Uterus (tissue), 3 donors: ENCODE measurements at regions not wholly inside any gene's neighbourhood (a gene's known extent, or its start where the extent isn't known, plus 50 kb on each side); places are given as distances from the start of the nearest gene placed in this dataset.

Source experiments
- DNase-seq, 2 donors: peaks; one replicate each; pipeline ENCODE4 v3.0.0-alpha.2; 2019 to 2020
- H3K27ac ChIP-seq, 2 donors: fragments of 200-600 bp; sonication (generic); 1 replicate in 1 of 2; 2 replicates in 1 of 2; pipeline ENCODE4 v1.5.1; 2016 to 2018
- H3K27me3 ChIP-seq, 2 donors: fragments of 200-600 bp; sonication (generic); one replicate each; pipeline ENCODE4 v1.5.1; 2018 to 2019; ENCODE audit warnings: control low read depth in 1 of 2
- H3K36me3 ChIP-seq, 2 donors: fragments of 200-600 bp; sonication (generic); one replicate each; pipeline ENCODE4 v1.5.1; 2019; ENCODE audit warnings: control low read depth in 1 of 2
- H3K4me1 ChIP-seq, 2 donors: fragments of 200-600 bp; sonication (generic); one replicate each; pipeline ENCODE4 v1.5.1; 2018 to 2019; ENCODE audit warnings: control low read depth in 1 of 2
- H3K4me3 ChIP-seq, 2 donors: fragments of 200-600 bp; sonication (generic); 1 replicate in 1 of 2; 2 replicates in 1 of 2; pipeline ENCODE4 v1.5.1; 2018 to 2019; ENCODE audit warnings: mild to moderate bottlenecking in 1 of 2
- H3K9me3 ChIP-seq, 2 donors: fragments of 200-600 bp; sonication (generic); one replicate each; pipeline ENCODE4 v1.5.1; 2019; ENCODE audit warnings: control low read depth in 1 of 2
- CTCF ChIP-seq, 4 experiments: fragments of 200-600 bp in 2 of 4; fragments of 450-650 bp in 2 of 4; sonication (generic) in 2 of 4; IDR thresholded peaks; one replicate each; pipeline ENCODE4 v1.5.1; 2016 to 2019; ENCODE audit warnings: antibody characterized with exemption in 4 of 4, mild to moderate bottlenecking in 2 of 4, moderate library complexity in 1 of 4
- POLR2A ChIP-seq, 2 donors: fragments of 450-650 bp; IDR thresholded peaks; one replicate each; pipeline ENCODE4 v1.6.1; 2016; ENCODE audit warnings: antibody characterized with exemption in 2 of 2, mild to moderate bottlenecking in 1 of 2, moderate library complexity in 1 of 2
- intact Hi-C: fragments of 100-400 bp; cut with DNase I; formaldehyde crosslinking; loops from one replicate; pipeline ENCODE4 v1.15.1; 2023; ENCODE audit warnings: low total_unique reads
- donor health status: DM: yes; HTN: yes; CAD: no.

DNA sequence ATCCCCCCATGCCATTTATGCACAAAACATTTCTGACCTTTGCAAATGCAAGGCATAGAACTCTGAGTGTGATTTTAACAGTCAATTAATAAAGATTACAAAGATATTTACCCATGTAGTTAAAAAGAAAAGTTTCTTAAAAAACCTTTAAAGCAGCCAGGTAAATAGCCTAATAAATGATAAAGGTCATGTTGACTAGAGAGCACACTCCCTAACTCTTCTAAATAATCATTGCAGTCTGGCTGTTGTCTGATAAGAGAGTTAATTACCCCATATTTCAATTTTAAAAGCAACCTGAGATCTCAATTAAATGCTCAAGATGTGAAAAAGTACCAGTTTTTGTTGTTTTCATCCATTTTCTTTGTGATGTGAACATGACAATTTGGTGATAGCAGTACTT lies 291.5 kb upstream of the SMIM31 start:
- Histone ChIP-seq H3K27ac (no peak overlapping the region), H3K9me3 (no peaks in the 10 kb centered on the region), H3K4me1 (no peaks in the 10 kb centered on the region), H3K27me3 (no peaks in the 10 kb centered on the region), H3K4me3 (no peak overlapping the region), H3K36me3 (no peaks in the 10 kb centered on the region)
- intact Hi-C loops, result no loop called here
- no peak for DNase-seq
- no peak for TF ChIP-seq POLR2A (IDR thresholded peaks at IDR 0.05)
- no peak for TF ChIP-seq CTCF (IDR thresholded peaks at IDR 0.05)

GRCh38 chr4:164464313-164464712 lies 289.6 kb upstream of the SMIM31 start:
- intact Hi-C loops, result no loop called here
- H3K9me3 ChIP-seq, result no peaks in the 10 kb centered on the region
- no peak overlapping the region for H3K4me3 ChIP-seq
- no peak for TF ChIP-seq CTCF (IDR thresholded peaks at IDR 0.05)
- no peak for TF ChIP-seq POLR2A (IDR thresholded peaks at IDR 0.05)
- no peaks in the 10 kb centered on the region for H3K27me3 ChIP-seq
- DNase-seq, result no peak
- H3K4me1 ChIP-seq, result no peaks in the 10 kb centered on the region
- H3K36me3 ChIP-seq, result no peaks in the 10 kb centered on the region
- H3K27ac ChIP-seq, result no peak overlapping the region

DNA sequence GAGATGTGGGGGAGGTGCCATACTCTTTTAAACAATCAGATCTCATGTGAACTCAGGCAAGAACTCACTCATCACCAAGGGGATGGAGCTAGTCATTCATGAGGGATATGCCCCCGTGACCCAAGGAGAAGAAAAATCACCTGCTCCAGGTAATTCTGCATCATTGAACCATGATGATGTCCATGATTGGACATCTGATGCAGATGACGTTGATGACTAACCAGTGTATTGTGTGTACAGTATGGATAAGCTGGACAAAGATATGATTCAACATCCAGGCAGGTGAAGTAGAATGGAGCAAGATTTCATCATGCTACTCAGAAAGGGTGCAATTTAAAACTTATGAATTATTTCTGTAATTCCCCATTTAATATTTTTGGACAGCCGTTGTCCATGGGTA lies 286.4 kb upstream of the SMIM31 start:
- intact Hi-C loops, result no loop called here

DNA sequence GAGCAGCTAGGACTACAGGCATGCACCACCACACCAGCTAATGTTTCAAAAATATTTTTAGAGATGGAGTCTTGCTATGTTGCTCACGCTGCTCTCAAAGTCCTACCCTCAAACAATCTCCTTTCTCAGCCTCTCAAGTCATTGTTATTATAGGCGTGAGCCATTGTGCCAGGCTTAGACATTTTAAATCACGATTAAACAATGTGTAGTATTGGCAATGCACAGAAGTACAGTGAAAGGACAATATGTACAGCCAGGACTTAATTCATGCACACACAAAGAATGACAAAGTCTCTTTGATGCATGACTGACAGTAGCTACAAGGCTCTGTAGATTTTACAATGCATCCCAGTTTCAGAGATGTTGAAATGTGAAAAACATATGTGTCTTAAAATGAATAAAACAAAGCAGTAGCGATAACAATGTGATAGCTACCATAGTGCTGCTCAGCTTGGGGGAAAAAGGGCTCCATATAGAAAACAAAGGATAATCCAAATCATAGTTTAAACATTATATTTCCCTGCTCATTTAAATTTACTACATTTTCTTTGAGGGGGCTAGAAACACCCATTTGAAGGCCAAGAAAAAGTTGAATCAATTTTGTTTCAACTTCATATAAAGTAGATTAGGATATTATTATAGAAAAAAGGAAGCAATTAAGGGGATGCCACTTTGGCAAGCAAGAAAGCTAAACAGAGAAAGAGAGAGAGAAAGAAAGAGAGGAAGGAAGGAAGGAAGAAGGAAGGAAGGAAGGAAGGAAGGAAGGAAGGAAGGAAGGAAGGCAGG lies 272.4 kb upstream of the SMIM31 start:
- Histone ChIP-seq H3K4me1 (no peaks in the 10 kb centered on the region), H3K27ac (no peak overlapping the region), H3K4me3 (no peak overlapping the region), H3K9me3 (no peaks in the 10 kb centered on the region), H3K27me3 (no peaks in the 10 kb centered on the region), H3K36me3 (no peaks in the 10 kb centered on the region)
- TF ChIP-seq POLR2A (IDR thresholded peaks at IDR 0.05) (no peak), CTCF (IDR thresholded peaks at IDR 0.05) (no peak)
- DNase-seq, result no peak
- intact Hi-C loops, result no loop called here

More for the DNA sequence above, 286.4 kb upstream of the SMIM31 start:
- Histone ChIP-seq H3K27me3 (no peaks in the 10 kb centered on the region), H3K36me3 (no peaks in the 10 kb centered on the region), H3K4me3 (no peak overlapping the region), H3K27ac (no peak overlapping the region), H3K4me1 (no peaks in the 10 kb centered on the region), H3K9me3 (no peaks in the 10 kb centered on the region)
- TF ChIP-seq CTCF (IDR thresholded peaks at IDR 0.05), result no peak
- TF ChIP-seq POLR2A (IDR thresholded peaks at IDR 0.05), result no peak
- no peak for DNase-seq

- no peaks in the 10 kb centered on the region for H3K4me1 ChIP-seq
- DNase-seq, result no peak
- no peaks in the 10 kb centered on the region for H3K9me3 ChIP-seq
- no peak overlapping the region for H3K4me3 ChIP-seq
- H3K27ac ChIP-seq, result no peak overlapping the region
- no peaks in the 10 kb centered on the region for H3K36me3 ChIP-seq
- no peaks in the 10 kb centered on the region for H3K27me3 ChIP-seq
- TF ChIP-seq POLR2A (IDR thresholded peaks at IDR 0.05) (no peak), CTCF (IDR thresholded peaks at IDR 0.05) (no peak)
- intact Hi-C loops, result no loop called here
Observed at GRCh38 chr4:164482092-164482404, 271.9 kb upstream of the SMIM31 start.
